A673 (cell line): ENCODE measurements at regions not wholly inside any gene's neighbourhood (a gene's known extent, or its start where the extent isn't known, plus 50 kb on each side); places are given as distances from the start of the nearest gene placed in this dataset.

Experiments
- BruUV-seq: library from RNA; stranded (reverse); fragments of 400-500 nt; replicated peaks from 2 replicates; lab custom pipeline; 2021; lab: Mats Ljungman, UMichigan
- CTCF ChIA-PET: fragments of 300-600 bp; sonication (Branson Sonifier 250); formaldehyde crosslinking; loops from one replicate; lab custom pipeline; 2022; ENCODE audit warnings: antibody characterized with exemption; lab: Charles Lee
- POLR2A ChIA-PET: fragments of 300-600 bp; sonication (Branson Sonifier 250); formaldehyde crosslinking; loops from one replicate; lab custom pipeline; 2022; ENCODE audit warnings: antibody characterized with exemption; ENCODE audit not compliant: low non-redundant PET; lab: Charles Lee
- DNase-seq: peaks from one replicate; pipeline ENCODE4 v3.0.0-alpha.2; 2015; ENCODE audit warnings: low spot score
- H3K27ac ChIP-seq: fragments of 200-600 bp; sonication (generic); 2 replicates; pipeline ENCODE4 v1.5.1; 2016; ENCODE audit warnings: mixed run types, low read depth, mild to moderate bottlenecking, mixed read lengths, antibody characterized with exemption, low read length; ENCODE audit not compliant: poor library complexity, severe bottlenecking
- H3K27me3 ChIP-seq: fragments of 200-600 bp; sonication (generic); replicated peaks from 2 replicates; pipeline ENCODE4 v1.6.1; 2017; ENCODE audit warnings: mixed run types, low read depth, mild to moderate bottlenecking, mixed read lengths, antibody characterized with exemption, low read length; ENCODE audit not compliant: insufficient read depth, poor library complexity
- H3K36me3 ChIP-seq: fragments of 200-600 bp; sonication (generic); 2 replicates; pipeline ENCODE4 v1.6.1; 2016; ENCODE audit warnings: mixed run types, mild to moderate bottlenecking, mixed read lengths, antibody characterized with exemption, low read length; ENCODE audit not compliant: insufficient read depth, poor library complexity, severe bottlenecking
- H3K4me1 ChIP-seq: fragments of 200-600 bp; sonication (generic); 2 replicates; pipeline ENCODE4 v1.6.1; 2017; ENCODE audit warnings: mixed run types, mild to moderate bottlenecking, mixed read lengths, antibody characterized with exemption, low read length; ENCODE audit not compliant: insufficient read depth, poor library complexity, severe bottlenecking
- H3K4me3 ChIP-seq: fragments of 200-600 bp; sonication (generic); 2 replicates; pipeline ENCODE4 v1.5.1; 2016; ENCODE audit warnings: low read depth, mixed run types, mild to moderate bottlenecking, mixed read lengths, low read length; ENCODE audit not compliant: poor library complexity, severe bottlenecking
- H3K9me3 ChIP-seq: fragments of 200-600 bp; sonication (generic); 2 replicates; pipeline ENCODE4 v1.6.1; 2016; ENCODE audit warnings: mixed run types, low read depth, mild to moderate bottlenecking, mixed read lengths, antibody characterized with exemption, low read length; ENCODE audit not compliant: poor library complexity, severe bottlenecking
- EZH2 ChIP-seq: fragments of 200-600 bp; sonication (generic); IDR thresholded peaks from 2 replicates; pipeline ENCODE4 v1.6.1; 2017; ENCODE audit warnings: borderline replicate concordance, low read depth, mild to moderate bottlenecking, mixed read lengths, antibody characterized with exemption, low read length; ENCODE audit not compliant: poor library complexity, severe bottlenecking
- intact Hi-C: fragments of 100-400 bp; cut with micrococcal nuclease; formaldehyde crosslinking; loops from one replicate; pipeline ENCODE4 v1.10.0; 2022; ENCODE audit not compliant: unreplicated experiment
- TF ChIP-seq, protein P1 (sequence below): fragments of 300-800, 200-600 bp; sonication (generic); conservative IDR thresholded peaks from 2 replicates; pipeline ENCODE4 v1.5.1; 2017; ENCODE audit warnings: low read depth, mild to moderate bottlenecking, antibody characterized with exemption, low read length, moderate library complexity, mixed read lengths

DNA sequence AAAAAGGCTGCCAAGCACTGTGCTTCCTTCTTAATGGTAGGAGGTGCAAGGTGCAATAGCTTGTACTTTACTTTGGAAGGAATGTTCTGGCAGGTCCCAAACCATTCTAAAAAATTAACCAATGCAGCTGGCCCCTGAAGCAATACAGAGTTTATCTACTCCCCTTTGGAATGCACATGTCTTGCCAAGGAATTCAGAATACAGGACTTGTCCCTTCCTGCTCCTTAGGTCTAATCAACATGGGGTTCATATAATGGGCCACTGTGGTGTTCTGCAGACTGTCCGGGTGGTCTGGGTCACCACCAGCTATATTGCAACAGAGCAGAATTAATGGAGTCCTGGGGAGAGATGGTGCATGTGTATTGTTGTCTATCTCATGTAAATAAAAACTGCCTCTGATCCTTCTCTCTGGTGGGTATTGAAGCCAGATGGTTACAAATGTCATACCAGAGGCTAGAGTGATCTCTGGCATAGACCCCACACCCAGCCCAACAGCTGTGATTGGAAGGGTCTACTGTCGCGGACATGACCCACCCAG, 112.8 kb downstream of the RIPK4 start:
- Histone ChIP-seq H3K4me3 (no peak overlapping the region), H3K27ac (no peak overlapping the region), H3K27me3 (peaks cover 3% of the 10 kb centered on the region), H3K36me3 (no peaks in the 10 kb centered on the region), H3K9me3 (no peaks in the 10 kb centered on the region), H3K4me1 (no peaks in the 10 kb centered on the region)
- no peak for DNase-seq
- intact Hi-C loops: no loop called here
- POLR2A ChIA-PET: no interaction called here
- TF ChIP-seq, protein P1, sequence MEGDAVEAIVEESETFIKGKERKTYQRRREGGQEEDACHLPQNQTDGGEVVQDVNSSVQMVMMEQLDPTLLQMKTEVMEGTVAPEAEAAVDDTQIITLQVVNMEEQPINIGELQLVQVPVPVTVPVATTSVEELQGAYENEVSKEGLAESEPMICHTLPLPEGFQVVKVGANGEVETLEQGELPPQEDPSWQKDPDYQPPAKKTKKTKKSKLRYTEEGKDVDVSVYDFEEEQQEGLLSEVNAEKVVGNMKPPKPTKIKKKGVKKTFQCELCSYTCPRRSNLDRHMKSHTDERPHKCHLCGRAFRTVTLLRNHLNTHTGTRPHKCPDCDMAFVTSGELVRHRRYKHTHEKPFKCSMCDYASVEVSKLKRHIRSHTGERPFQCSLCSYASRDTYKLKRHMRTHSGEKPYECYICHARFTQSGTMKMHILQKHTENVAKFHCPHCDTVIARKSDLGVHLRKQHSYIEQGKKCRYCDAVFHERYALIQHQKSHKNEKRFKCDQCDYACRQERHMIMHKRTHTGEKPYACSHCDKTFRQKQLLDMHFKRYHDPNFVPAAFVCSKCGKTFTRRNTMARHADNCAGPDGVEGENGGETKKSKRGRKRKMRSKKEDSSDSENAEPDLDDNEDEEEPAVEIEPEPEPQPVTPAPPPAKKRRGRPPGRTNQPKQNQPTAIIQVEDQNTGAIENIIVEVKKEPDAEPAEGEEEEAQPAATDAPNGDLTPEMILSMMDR: no peak
- TF ChIP-seq EZH2: no peak
- BruUV-seq: no TSS peak
- CTCF ChIA-PET: no interaction called here

DNA sequence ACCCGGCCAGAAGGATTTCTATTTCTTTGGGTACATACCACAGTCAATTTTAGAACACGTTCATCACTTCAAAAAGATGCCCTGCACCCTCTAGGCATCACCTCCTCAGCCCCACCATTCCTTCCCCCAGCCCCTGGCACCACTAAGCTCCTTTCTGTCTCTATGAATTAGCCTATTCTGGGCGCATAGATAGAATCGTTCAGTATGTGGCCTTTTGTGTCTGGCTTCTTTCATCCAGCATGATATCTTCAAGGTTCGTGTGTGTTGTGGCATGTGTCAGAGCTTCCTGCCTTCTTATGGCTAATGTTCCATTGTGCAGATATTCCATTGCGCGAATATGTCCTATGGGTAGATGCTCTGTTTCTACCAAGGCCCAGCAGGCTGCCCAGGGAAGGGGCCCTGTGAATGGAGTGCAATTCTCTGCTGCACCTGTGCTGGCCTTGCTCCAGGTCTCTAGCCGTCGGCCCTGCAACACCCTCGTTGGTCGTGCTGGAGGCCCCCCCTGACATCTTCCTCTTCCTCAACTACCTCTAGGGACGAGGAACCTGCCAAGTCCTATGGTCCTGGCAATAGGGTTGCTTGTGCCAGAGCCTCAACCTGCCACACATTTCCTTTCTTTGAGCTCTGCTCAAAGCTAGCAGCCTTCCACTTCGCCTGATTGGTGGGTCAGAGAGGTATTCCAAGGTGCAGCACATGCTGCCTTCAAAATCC, 113.5 kb downstream of the RIPK4 start:
- Histone ChIP-seq H3K9me3 (no peaks in the 10 kb centered on the region), H3K4me3 (no peak overlapping the region), H3K4me1 (no peaks in the 10 kb centered on the region), H3K27me3 (peaks cover under 1% of the 10 kb centered on the region), H3K36me3 (no peaks in the 10 kb centered on the region), H3K27ac (no peak overlapping the region)
- intact Hi-C loops: no loop called here
- POLR2A ChIA-PET: no interaction called here
- DNase-seq: no peak
- CTCF ChIA-PET: no interaction called here
- TF ChIP-seq, protein P1: no peak
- BruUV-seq: no TSS peak

DNA sequence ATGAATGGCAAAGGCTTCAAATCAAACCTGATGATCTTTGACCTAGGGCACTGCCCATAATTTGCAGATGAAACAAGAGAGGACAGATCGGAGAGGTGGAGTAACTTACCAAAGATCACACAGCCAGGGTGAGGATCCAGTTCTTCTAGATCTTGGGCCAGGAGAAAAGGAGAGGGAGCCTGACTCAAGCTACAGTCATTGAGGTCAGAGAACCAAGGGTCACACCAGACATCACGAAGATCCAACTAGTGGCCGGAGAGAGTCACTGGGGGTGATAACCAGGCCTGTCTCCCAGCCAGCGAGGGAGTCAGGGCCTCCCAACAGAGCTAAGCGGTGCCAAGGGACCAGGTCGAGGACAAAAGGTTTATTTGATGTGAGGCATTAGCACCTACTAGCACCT, 115.0 kb downstream of the RIPK4 start:
- no peaks in the 10 kb centered on the region for H3K27me3 ChIP-seq
- POLR2A ChIA-PET: no interaction called here
- no peak for TF ChIP-seq EZH2
- TF ChIP-seq, protein P1: no peak
- H3K27ac ChIP-seq: no peak overlapping the region
- BruUV-seq: no TSS peak
- DNase-seq: no peak
- intact Hi-C loops: no loop called here
- H3K9me3 ChIP-seq: no peaks in the 10 kb centered on the region
- no peaks in the 10 kb centered on the region for H3K36me3 ChIP-seq
- no peak overlapping the region for H3K4me3 ChIP-seq
- H3K4me1 ChIP-seq: no peaks in the 10 kb centered on the region
- CTCF ChIA-PET: no interaction called here
